ENCODE measurements at regions not wholly inside any gene's neighbourhood (a gene's known extent, or its start where the extent isn't known, plus 50 kb on each side); places are given as distances from the start of the nearest gene placed in this dataset.

DNA sequence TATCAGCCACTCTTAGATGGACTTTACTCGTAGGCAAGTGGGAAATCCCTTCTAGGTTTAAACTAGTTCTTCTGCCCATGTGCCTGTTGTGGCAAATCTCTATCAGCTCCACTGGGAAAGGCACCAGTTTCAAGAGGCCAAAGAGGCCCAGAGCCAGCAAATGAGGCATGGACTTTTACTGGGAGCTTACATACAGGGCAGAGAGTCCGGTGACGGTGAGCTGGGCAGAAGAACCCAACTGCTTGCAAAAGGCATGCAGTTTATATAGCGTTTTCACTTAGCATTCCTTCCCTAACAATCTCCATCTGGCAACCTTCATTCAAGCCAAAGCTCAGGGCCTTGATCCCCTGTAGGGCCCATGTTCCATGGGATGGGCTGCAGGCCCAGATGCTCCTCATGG lies 93.0 kb upstream of the C3orf80 start:
- DNase-seq (ENCODE audit: low spot score), result no peak
- TF ChIP-seq, protein P1, sequence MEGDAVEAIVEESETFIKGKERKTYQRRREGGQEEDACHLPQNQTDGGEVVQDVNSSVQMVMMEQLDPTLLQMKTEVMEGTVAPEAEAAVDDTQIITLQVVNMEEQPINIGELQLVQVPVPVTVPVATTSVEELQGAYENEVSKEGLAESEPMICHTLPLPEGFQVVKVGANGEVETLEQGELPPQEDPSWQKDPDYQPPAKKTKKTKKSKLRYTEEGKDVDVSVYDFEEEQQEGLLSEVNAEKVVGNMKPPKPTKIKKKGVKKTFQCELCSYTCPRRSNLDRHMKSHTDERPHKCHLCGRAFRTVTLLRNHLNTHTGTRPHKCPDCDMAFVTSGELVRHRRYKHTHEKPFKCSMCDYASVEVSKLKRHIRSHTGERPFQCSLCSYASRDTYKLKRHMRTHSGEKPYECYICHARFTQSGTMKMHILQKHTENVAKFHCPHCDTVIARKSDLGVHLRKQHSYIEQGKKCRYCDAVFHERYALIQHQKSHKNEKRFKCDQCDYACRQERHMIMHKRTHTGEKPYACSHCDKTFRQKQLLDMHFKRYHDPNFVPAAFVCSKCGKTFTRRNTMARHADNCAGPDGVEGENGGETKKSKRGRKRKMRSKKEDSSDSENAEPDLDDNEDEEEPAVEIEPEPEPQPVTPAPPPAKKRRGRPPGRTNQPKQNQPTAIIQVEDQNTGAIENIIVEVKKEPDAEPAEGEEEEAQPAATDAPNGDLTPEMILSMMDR (IDR thresholded peaks at IDR 0.05; ENCODE audit: extremely low read depth, insufficient read depth, missing control alignments), result no peak
- in situ Hi-C loops (cut with MboI; ENCODE audit: low pct_unique_long_range_greater_than_20kb, low sequenced_read_pairs, unreplicated experiment), result no loop called here

DNA sequence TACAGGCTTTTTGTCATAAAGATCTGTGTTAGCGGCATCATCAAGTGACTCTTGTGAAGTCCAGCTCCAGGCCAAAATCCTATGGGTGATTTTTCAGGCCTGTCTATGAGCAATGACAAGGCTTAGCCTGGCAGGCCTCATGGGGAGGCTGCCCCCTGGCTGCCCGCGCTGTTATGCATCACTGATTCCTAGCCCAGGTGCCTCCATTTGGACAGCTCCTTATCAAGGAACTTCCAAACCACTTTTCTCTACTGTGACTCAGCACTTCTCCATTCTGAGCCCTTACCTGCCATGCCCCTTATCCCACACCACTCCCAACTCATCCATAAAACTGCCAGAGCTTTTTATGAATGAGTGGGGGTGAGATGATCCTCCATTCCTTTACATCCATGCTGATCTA lies 91.5 kb upstream of the C3orf80 start:
- no peak for DNase-seq (ENCODE audit: low spot score)
- in situ Hi-C loops (cut with MboI; ENCODE audit: low pct_unique_long_range_greater_than_20kb, low sequenced_read_pairs, unreplicated experiment), result no loop called here
- TF ChIP-seq, protein P1 (IDR thresholded peaks at IDR 0.05; ENCODE audit: extremely low read depth, insufficient read depth, missing control alignments), result no peak

DNA sequence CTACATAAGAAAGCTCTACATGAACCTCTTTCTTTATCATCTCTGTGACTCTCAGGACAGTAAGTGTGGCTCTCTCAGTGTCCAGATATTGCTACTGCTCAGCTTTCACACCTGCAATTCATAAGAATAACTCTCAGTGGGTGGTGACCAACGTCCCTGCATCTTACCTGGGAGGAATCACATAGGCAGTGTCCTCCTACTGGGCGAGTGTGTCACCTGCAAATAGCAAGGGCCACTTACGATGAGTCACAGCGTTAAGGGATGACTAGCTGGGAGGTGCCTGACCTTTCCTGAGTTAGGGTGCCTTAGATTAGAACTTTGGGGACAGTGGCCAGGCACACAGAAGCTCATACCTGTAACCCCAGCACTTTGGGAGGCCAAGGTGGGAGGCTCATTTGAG lies 90.8 kb upstream of the C3orf80 start:
- no peak for DNase-seq (ENCODE audit: low spot score)
- TF ChIP-seq, protein P1 (IDR thresholded peaks at IDR 0.05; ENCODE audit: extremely low read depth, insufficient read depth, missing control alignments), result no peak
- in situ Hi-C loops (cut with MboI; ENCODE audit: low pct_unique_long_range_greater_than_20kb, low sequenced_read_pairs, unreplicated experiment), result no loop called here

DNA sequence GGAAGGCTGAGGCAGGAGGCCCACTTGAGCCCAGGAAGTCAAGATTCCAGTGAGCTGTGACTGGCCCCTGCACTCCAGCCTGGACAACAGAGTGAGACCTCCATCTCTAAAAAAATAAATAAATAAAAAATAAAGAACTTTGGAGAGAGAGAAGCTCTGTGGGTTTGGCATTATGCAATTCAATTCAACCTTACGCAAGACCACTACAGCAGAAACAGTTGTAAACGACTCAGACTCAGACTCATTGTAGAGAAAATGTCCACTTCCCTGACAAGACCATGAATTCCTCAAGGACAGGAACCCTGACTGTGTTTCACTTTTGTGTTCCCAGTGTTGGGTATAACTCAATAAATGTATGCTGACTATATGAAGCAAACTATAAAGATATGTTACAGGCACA lies 90.3 kb upstream of the C3orf80 start:
- TF ChIP-seq, protein P1 (IDR thresholded peaks at IDR 0.05; ENCODE audit: extremely low read depth, insufficient read depth, missing control alignments), result no peak
- in situ Hi-C loops (cut with MboI; ENCODE audit: low pct_unique_long_range_greater_than_20kb, low sequenced_read_pairs, unreplicated experiment), result no loop called here
- DNase-seq (ENCODE audit: low spot score), result no peak

DNA sequence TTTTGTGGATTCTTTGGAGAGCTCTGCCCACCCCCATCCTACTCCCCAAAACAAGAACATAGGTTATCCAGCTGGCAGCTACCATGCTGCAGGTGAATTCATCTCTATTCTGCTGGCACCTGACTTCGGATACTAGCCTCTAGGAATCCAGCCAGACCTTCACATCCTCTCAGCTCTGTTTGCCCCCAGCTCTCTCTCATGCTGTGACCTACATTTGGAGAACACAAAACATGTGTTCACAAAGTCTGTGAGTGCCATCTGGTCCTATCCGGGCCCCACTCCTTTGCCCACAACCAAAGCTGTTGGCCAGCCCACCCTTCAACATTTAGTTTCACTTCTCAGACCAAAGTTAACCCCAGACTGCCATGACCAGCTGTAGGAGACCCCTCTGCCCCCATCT lies 89.4 kb upstream of the C3orf80 start:
- no peak for DNase-seq (ENCODE audit: low spot score)
- in situ Hi-C loops (cut with MboI; ENCODE audit: low pct_unique_long_range_greater_than_20kb, low sequenced_read_pairs, unreplicated experiment), result no loop called here
- TF ChIP-seq, protein P1 (IDR thresholded peaks at IDR 0.05; ENCODE audit: extremely low read depth, insufficient read depth, missing control alignments), result no peak

DNA sequence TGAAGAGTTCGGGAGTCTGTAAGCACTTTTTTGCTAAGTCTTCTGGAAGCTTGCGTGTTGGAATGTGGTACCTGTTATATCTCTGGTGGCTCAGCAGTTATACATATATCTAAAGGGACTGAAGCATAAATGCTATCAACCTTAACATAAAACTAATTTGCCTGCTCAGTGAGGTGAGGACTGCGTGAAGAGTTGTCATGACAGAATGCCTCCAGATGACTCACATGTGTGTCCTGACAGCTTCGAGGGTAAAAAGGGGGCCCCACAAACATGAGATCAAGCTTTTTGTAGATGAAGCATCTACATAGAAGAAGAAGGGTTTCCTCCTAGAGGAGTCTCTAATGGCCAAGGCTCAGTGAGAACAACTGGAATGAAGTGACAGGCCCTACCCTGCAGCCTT lies 88.8 kb upstream of the C3orf80 start:
- in situ Hi-C loops (cut with MboI; ENCODE audit: low pct_unique_long_range_greater_than_20kb, low sequenced_read_pairs, unreplicated experiment), result no loop called here
- DNase-seq (ENCODE audit: low spot score), result no peak
- TF ChIP-seq, protein P1 (IDR thresholded peaks at IDR 0.05; ENCODE audit: extremely low read depth, insufficient read depth, missing control alignments), result no peak

DNA sequence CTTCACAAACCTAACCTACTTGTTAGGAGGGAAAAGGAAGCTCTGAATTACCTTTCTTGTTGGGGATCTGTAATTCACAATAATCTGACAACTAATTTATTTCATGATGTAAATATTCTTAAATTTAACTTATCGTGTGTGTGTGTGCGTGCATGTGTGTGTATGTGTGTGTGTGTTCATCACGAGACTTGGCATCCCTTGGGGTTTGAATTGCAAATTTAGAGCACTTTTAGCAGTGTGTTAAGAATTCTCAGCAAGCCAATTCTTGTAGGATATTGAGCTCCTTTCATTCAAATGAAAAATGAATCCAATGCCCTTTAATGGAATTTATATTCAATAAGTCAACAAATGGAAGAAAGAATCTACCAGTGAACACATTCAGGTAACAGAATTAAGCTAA lies 85.9 kb upstream of the C3orf80 start:
- no peak for DNase-seq (ENCODE audit: low spot score)
- TF ChIP-seq, protein P1 (IDR thresholded peaks at IDR 0.05; ENCODE audit: extremely low read depth, insufficient read depth, missing control alignments), result no peak
- in situ Hi-C loops (cut with MboI; ENCODE audit: low pct_unique_long_range_greater_than_20kb, low sequenced_read_pairs, unreplicated experiment), result no loop called here
